GM12878 (cell line): ENCODE measurements at regions not wholly inside any gene's neighbourhood (a gene's known extent, or its start where the extent isn't known, plus 50 kb on each side); places are given as distances from the start of the nearest gene placed in this dataset.

Source experiments
- CREB1 ChIP-seq: IDR thresholded peaks from 2 replicates; pipeline ENCODE4 v1.6.1; 2012; ENCODE audit warnings: low read depth, mild to moderate bottlenecking, inconsistent platforms
- FOXK2 ChIP-seq: fragments of 450-650 bp; IDR thresholded peaks from 2 replicates; pipeline ENCODE4 v1.6.1; 2017; ENCODE audit warnings: mild to moderate bottlenecking, moderate library complexity
- PAX8 ChIP-seq: fragments of 450-650 bp; IDR thresholded peaks from 2 replicates; pipeline ENCODE4 v1.6.1; 2017; ENCODE audit warnings: mild to moderate bottlenecking, moderate library complexity
- PML ChIP-seq: IDR thresholded peaks from 2 replicates; pipeline ENCODE4 v1.6.1; 2012; ENCODE audit warnings: low read length, inconsistent platforms
- POLR2AphosphoS5 ChIP-seq: IDR thresholded peaks from 2 replicates; pipeline ENCODE4 v1.6.1; 2011; ENCODE audit warnings: mild to moderate bottlenecking, low read length, inconsistent platforms
- RCOR1 ChIP-seq: conservative IDR thresholded peaks from 2 replicates; pipeline ENCODE4 v1.6.1; 2012; ENCODE audit warnings: low read depth, low read length, improper control_type of control experiment
- RFX5 ChIP-seq: IDR thresholded peaks from 2 replicates; pipeline ENCODE4 v1.6.1; 2011; ENCODE audit warnings: low read depth, low read length, improper control_type of control experiment
- SMC3 ChIP-seq: IDR thresholded peaks from 2 replicates; pipeline ENCODE4 v1.6.1; 2011; ENCODE audit warnings: low read length, improper control_type of control experiment, borderline replicate concordance
- SUPT20H ChIP-seq: IDR thresholded peaks from 2 replicates; pipeline ENCODE4 v1.6.1; 2011; ENCODE audit warnings: low read depth, mild to moderate bottlenecking, low read length, moderate library complexity, borderline replicate concordance; ENCODE audit not compliant: control insufficient read depth
- ZNF274 ChIP-seq: IDR thresholded peaks from one replicate; pipeline ENCODE4 v1.8.0; 2011; ENCODE audit not compliant: insufficient read length, insufficient read depth
- TF ChIP-seq, protein P1 (sequence below), 3 experiments: IDR thresholded peaks in 2 of 3; conservative IDR thresholded peaks in 1 of 3; 2 replicates each; pipeline ENCODE4 v1.5.1; 2011; ENCODE audit warnings: low read depth in 3 of 3, low read length in 3 of 3, mild to moderate bottlenecking in 3 of 3, control low read depth in 2 of 3, moderate library complexity in 2 of 3, inconsistent platforms in 1 of 3, mixed read lengths in 1 of 3; ENCODE audit not compliant: control insufficient read depth in 2 of 3, insufficient read depth in 1 of 3; ENCODE audit errors: extremely low read depth in 1 of 3
- TF ChIP-seq, protein P2 (sequence below): IDR thresholded peaks from 2 replicates; pipeline ENCODE4 v1.6.1; 2011; ENCODE audit warnings: mild to moderate bottlenecking, low read depth, low read length, moderate library complexity; ENCODE audit not compliant: insufficient replicate concordance

DNA sequence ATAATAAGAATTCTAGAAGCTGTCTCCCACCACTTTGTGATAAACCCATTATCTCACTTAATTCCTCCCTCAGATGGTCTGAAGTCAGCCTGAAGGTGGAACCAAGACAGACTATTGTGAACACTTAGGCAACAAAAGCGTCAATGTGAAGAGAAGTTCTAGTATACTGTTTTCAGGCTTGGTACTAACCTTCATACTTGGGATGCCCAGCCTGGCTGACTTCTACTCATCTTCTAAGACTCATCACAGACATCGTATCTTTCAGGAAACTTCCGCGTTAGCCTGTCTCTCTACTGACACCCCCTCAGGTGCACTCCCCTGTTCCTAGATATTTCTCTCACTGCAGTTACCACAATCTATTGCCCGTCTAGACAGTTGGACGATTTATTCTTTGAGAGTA, 201.2 kb downstream of the SATB1 start:
- TF ChIP-seq, protein P1, sequence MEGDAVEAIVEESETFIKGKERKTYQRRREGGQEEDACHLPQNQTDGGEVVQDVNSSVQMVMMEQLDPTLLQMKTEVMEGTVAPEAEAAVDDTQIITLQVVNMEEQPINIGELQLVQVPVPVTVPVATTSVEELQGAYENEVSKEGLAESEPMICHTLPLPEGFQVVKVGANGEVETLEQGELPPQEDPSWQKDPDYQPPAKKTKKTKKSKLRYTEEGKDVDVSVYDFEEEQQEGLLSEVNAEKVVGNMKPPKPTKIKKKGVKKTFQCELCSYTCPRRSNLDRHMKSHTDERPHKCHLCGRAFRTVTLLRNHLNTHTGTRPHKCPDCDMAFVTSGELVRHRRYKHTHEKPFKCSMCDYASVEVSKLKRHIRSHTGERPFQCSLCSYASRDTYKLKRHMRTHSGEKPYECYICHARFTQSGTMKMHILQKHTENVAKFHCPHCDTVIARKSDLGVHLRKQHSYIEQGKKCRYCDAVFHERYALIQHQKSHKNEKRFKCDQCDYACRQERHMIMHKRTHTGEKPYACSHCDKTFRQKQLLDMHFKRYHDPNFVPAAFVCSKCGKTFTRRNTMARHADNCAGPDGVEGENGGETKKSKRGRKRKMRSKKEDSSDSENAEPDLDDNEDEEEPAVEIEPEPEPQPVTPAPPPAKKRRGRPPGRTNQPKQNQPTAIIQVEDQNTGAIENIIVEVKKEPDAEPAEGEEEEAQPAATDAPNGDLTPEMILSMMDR (IDR thresholded peaks at IDR 0.05 in 2 of 3, conservative IDR thresholded peaks at IDR 0.05 in 1 of 3; ENCODE audit: control insufficient read depth in 2 of 3, extremely low read depth in 1 of 3, insufficient read depth in 1 of 3, low read depth in 3 of 3, low read length in 3 of 3) = no peak
- TF ChIP-seq PML = 0 out of 2 replicates have a peak, but pooled peaks have one; percentile 14
- no peak for TF ChIP-seq ZNF274
- no peak for TF ChIP-seq RCOR1
- no peak for TF ChIP-seq SMC3
- TF ChIP-seq, protein P2, sequence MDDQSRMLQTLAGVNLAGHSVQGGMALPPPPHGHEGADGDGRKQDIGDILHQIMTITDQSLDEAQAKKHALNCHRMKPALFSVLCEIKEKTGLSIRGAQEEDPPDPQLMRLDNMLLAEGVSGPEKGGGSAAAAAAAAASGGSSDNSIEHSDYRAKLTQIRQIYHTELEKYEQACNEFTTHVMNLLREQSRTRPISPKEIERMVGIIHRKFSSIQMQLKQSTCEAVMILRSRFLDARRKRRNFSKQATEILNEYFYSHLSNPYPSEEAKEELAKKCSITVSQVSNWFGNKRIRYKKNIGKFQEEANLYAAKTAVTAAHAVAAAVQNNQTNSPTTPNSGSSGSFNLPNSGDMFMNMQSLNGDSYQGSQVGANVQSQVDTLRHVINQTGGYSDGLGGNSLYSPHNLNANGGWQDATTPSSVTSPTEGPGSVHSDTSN = no peak
- no peak for TF ChIP-seq CREB1
- TF ChIP-seq FOXK2 = no peak
- no peak for TF ChIP-seq SUPT20H
- no peak for TF ChIP-seq POLR2AphosphoS5
- no peak for TF ChIP-seq RFX5
- TF ChIP-seq PAX8 = no peak
